CD4-positive, alpha-beta T cell treated with Interferon gamma for 1 hour (primary cell): ENCODE measurements at regions not wholly inside any gene's neighbourhood (a gene's known extent, or its start where the extent isn't known, plus 50 kb on each side); places are given as distances from the start of the nearest gene placed in this dataset.

Experiments used
- DNase-seq: peaks from one replicate; pipeline ENCODE4 v3.0.0-alpha.2; 2020

DNA sequence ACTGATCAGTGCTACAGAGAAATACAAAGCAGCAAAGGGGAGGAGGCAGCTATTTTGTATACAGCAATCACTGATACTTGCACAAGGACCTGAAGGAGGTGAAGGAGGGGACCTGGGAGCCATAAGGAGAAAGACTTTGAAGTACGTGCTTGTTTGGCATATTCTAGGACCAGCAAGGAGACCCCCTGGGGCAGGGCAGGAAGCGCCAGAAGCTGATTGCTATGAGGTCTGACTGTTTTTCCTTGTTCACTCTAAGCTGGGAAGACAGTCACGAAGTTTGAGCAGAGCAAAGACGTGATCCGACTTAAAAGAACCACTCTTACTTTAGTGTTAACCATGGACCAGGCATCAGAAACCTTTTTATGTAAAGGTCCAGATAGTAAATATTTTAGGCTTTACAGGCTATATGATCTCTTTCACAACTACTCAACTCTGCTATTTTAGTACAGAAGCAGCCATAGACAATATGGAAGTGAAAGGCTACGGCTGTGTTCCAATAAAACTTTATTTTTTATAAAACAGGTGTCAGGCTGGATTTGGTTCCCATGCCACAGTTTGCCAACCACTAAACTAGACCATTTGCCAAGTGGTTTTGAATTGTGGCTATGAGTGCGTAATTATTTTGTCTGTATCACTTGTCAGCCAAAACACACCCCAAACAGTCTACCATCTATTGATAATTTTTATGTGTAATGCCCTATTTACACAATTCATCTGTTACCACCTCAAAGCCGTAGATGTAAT lies 217.9 kb downstream of the PRL start:
- no peak for DNase-seq

GRCh38 chr6:22079783-22080182 lies 217.1 kb downstream of the PRL start:
- DNase-seq: no peak

DNA sequence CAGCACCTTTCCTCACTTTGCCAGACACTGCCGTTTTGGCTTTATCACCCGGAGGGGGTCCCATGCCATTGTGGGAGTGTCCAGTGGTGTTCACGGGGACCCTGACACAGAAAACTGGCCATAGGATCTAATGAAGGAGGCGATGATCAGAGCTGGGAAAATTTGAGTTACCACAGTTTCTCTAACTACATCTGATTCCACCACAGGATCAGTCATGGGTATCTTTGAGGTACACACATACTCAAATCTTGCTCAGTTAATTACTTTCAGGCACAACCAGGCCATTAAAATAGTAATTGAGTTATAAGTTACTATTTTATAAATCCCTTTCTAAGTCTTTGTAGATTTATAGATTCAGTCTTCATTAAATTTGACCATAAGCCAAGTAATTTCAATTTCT lies 215.1 kb downstream of the PRL start:
- DNase-seq: no peak

DNA sequence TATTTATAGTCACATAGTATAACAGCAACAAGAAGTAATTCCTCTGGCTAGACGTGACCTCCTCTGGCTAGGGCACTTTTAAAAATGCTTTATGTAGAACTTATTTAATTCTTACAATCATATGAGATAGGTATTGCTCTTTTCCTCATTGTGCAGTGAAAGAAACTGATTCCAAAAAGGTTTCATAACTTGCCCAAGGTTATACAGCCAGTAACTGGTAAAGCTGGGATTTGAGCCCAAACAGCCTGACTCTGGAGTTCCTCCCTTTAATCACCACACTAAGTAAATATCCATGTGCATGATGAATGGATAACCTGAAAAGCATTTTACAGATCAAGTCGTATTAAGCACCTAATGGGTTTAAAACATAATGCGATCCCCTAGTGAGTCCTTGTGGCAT lies 214.6 kb downstream of the PRL start:
- no peak for DNase-seq

GRCh38 chr6:22083119-22083518 lies 213.7 kb downstream of the PRL start:
- no peak for DNase-seq

GRCh38 chr6:22087960-22088706 lies 208.7 kb downstream of the PRL start:
- no peak for DNase-seq

DNA sequence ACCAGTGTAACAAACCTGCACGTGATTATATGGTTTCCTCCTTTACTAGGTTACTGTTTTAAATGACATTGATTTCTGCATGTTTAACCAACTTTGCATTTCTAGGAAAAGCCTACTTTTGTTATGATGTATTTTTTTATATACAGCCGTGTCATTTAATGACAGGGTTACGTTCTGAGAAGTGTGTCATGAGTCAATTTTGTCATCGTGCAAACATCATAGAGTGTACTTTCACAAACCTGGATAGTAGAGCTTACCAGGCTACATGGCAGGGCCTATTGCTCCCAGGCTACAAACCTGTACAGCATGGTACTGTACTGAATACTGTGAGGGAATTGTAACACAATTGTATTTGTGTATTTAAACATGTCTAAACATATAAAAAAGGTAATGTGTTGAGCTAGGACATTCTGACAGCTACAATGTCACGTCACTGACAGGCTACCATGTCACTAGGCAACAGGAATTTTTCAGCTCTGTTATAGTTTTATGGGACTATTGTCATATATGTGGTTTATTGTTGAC lies 205.3 kb downstream of the PRL start:
- DNase-seq: no peak

GRCh38 chr6:22095836-22096235 lies 201.0 kb downstream of the PRL start:
- no peak for DNase-seq

DNA sequence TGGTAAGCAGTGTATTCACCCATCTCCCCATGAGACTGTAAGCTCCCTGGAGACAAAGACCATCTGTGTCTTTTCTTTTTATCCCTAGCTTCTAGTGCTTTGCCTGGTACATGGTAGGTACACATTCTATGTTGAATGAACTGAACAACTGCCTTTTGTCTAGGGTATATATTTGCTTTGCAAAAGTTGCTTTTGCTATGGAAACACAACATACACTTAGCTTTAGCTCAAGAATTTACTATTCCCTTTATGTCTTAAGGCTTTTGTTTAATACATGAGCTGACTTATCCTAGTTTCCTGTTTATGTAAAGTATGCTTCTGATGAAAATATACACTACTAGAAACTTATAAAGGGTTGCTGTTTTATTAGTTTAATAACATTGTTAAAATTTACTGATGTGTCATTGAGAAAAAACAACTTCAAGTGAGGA lies 198.2 kb downstream of the PRL start:
- no peak for DNase-seq

- DNase-seq: no peak
Observed at GRCh38 chr6:22099231-22099630, 197.6 kb downstream of the PRL start.

DNA sequence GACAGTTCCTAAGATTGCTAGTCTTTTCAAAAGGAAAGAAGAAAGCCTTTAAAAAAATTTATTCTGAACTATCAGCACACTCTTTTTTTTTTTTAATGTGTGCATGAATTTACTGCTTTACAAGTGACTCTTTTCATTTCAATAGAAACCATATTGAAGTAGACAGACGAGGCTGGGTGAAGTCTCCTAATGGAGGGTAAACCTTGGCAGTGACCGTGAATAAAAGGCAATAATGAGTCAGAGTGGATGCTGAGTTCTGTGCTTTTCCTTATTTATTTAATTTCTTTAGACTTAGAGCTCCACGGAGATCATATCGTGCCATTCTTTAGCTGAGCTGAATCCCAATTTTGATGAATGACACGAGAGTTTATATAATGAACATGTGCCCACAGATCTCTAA lies 196.9 kb downstream of the PRL start:
- no peak for DNase-seq

- no peak for DNase-seq
Observed at GRCh38 chr6:22101163-22101562, 195.7 kb downstream of the PRL start.

GRCh38 chr6:22102671-22103070 lies 194.2 kb downstream of the PRL start:
- no peak for DNase-seq

GRCh38 chr6:22106451-22106850 lies 190.4 kb downstream of the PRL start:
- DNase-seq: no peak

GRCh38 chr6:22106961-22107360 lies 189.9 kb downstream of the PRL start:
- DNase-seq: no peak

DNA sequence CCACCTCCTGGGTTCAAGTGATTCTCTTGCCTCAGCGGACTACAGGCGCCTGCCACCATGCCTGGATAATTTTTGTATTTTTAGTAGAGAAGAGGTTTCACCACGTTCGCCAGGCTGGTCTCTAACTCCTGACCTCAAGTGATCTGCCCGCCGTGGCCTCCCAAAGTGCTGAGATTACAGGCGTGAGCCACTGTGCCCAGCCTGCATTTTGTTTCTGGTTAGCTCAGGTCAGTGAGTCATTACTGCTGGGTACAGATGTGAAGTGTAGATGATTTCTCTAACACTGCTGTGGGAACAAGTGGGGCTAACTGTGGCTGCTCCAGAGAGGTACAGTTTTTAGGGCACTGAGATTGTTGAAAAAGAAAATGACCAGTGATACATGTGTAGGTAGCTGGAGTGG lies 188.6 kb downstream of the PRL start:
- no peak for DNase-seq

GRCh38 chr6:22110061-22110460 lies 186.8 kb downstream of the PRL start:
- no peak for DNase-seq

DNA sequence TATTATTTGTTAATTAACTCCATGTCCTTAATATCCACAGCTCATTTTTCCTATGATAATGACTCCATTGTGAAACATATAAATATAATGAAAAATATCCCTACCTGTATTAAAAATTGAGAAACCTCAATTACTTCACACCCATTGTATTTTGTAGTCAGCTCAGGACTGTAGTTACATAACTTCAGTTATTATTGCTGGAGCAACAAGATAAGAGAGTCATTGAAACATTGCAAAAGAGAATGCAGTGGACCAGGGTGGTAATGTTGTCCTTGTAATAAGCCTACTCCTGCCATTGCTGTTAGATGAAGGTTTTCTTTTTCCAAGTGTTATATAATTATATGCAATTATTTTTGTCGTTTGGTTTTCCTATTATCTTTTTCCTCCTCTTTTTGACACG lies 184.4 kb downstream of the PRL start:
- no peak for DNase-seq

DNA sequence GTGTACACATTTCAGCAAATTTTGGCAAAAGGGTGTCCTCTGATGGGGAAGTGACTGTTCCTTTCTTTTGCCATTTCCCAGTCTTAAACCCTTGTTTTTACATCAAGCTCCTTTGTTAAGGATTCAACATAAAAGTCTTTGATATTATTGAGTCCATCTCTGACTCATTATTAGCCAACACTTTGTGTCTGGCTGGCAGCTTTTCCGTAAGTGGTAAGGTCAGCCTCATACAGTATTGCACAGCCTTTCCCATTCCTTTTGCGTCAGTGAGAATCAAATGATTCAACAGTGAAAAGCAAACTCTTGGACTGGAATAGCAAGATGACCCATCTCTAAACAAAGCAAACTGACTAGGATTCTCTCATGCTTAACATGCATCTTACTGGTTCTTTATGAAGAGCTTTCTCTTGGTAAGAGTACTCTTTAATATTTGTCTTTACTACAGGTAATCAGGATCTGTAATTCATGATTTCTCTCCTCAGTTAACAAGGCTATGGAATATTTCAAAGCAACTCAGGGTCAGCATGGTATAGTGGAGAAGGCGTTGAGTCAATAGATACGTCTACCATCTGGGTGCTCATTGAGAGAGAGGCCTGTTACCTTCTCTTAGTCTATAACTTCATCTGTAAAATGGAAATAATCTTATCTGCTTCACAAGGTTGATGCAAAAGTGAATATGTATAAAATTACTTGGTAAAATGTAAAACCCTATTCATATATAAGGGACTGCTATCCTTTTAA lies 183.6 kb downstream of the PRL start:
- no peak for DNase-seq

DNA sequence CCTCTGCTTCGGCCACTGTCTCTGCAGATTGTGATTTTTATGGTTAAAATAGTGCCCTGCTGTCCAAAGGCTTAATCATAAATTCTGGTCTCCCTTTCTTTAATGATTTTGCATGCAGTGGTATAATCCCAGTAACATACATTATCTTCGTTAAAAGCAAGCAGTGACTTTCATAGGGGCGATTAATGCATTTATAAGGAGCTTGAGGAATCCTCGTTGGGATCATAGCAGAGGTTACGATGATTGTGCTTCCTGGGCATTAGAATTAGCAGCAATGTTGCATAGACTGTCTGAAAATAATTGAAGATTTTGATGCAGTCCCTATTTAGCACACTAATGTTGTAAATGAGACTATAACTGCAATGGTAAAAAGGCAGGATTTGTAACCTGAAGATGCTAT lies 181.3 kb downstream of the PRL start:
- DNase-seq: no peak

- DNase-seq: no peak
Observed at GRCh38 chr6:22117631-22118030, 179.2 kb downstream of the PRL start.

DNA sequence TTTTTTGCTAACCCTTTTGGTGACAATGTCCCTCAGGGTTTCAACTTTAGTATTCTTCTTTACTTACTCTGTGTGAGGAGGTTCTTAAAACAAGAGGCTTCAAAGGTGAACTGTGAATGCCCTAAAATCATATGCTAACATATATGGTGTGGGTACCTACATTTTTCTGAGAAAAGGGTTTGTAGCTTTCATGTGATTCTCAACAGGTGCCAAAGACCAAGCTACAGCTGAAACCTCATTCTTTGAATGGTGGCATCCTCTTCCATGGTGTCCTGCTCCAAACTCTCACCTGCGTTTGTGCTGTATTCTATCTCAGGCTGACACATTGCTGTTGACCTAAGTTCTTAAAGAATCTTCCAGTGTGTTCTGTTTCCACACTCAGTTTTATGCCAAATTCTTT lies 177.3 kb downstream of the PRL start:
- DNase-seq: no peak

DNA sequence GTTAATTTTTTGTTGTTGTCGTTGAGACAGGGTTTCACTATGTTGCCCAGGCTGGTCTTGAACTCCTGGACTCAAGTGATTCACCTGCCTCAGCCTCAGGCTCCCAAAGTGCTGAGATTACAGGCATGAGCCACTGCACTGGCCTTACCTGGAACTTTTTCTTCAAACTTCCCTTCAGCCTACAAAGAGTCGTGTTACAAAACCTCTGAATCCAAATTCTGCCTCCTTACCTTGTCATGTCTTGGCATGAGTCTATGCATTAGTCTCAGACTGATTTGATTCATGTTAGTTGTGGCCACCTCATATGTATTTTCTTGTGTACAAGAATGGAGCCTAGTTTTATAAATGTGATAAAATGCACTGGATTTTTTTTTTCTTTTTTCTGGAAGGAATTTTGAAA lies 172.1 kb downstream of the PRL start:
- DNase-seq: no peak

GRCh38 chr6:22126910-22127309 lies 169.9 kb downstream of the PRL start:
- DNase-seq: no peak
